Stimulated activated CD4-positive, alpha-beta T cell treated with anti-CD3 and anti-CD28 coated beads, Interleukin-4, amount 100 ng/mL, for 4 hours (primary cell): ENCODE measurements at regions not wholly inside any gene's neighbourhood (a gene's known extent, or its start where the extent isn't known, plus 50 kb on each side); places are given as distances from the start of the nearest gene placed in this dataset.

Source experiments
- DNase-seq, 2 experiments: peaks; one replicate each; pipeline ENCODE4 v3.0.0-alpha.2; 2020

DNA sequence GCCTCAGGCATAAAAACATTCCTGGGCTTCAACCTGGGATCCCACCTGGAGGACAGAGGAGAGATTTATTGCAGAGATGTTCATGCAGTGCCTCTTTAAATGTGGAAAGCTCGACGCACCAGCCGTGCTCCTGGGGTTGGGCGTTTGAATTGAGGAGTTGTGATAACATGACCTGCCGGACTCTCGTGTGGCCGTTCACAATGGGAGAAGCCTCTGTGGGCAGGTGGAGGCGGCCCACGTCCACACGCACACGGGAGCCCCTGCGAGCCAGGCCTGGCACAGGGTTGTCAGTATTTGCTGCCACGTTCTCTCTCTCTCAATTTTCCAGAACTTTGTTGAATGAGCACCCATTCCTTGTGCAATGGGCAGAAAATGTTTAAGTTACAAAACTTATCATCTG lies 58.3 kb upstream of the PPARA start:
- DNase-seq: no peak

DNA sequence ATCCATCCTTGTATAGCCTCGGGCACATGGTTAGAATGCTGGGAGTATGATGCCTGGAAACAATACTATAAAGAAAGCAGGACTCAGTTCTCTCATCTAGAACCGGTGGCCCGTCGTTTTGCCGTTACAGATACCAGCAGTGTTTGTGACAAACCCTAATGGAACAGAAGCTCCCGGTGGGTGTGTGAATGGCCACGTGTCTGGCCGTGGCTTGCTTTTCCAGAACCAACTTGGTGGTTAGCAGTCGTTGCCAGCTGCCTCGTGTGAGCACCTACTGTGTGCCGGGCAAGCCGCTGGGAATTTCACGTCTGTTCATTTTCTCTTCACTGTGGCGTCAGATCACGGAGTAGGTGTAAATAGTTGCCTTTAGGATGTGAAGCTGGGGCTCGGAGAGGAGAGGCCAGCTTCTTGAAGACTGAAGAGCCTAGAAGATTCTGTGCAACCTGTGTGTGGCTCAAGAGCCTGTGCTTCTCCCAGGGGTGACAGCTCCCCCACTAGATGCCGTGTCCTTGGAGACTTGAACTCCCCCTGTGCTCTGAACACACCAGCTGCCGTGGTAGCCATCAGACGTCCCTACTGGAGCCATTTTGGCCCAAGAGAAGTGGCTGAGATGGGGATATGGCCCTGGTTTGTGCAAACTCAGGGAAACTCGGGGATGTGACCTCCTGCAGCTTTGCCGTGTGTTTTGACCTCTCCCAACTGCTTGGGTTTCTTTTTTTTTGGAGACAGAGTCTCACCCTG lies 57.5 kb upstream of the PPARA start:
- no peak for DNase-seq

GRCh38 chr22:46093796-46094195 lies 56.5 kb upstream of the PPARA start:
- no peak for DNase-seq

DNA sequence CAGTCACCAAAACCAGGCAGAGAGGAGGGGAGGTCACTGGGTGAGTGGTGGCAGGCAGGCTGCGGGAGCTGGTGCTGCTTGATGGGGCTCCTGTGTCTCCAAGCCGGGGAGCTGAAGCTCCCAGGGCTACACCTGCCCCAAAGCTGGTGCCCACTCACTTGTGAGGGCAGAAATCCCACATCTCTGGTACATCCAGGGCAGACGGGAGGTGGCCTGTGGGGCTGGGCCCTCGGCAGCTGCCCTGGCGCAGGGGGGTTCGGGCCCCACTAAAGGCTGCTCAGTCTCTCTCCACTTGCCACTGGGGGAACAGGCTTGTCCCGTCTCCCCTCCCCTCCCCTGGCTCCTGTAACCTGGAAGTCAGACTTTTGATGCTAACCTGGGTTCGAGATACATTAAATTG lies 55.6 kb upstream of the PPARA start:
- DNase-seq: no peak

DNA sequence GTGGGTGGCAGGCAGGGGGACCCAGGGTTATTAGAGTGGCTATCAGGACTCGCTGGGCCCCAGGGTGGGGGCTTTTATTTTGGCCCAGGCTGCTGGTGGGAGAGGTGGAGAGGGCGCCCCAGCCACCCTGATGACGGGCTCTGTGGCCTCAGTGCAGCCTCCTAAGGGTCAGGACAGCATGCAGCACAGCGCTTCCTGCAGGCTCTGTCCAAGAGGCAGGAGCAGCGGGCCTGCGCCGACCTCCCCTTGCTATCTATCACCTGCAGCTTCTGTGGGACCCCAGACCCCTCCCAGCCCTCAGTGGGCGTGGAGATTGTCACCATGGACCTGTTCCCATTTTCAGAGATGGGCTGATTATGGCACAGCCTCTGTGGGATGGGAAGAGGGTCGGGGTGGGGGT lies 54.3 kb upstream of the PPARA start:
- DNase-seq: no peak

DNA sequence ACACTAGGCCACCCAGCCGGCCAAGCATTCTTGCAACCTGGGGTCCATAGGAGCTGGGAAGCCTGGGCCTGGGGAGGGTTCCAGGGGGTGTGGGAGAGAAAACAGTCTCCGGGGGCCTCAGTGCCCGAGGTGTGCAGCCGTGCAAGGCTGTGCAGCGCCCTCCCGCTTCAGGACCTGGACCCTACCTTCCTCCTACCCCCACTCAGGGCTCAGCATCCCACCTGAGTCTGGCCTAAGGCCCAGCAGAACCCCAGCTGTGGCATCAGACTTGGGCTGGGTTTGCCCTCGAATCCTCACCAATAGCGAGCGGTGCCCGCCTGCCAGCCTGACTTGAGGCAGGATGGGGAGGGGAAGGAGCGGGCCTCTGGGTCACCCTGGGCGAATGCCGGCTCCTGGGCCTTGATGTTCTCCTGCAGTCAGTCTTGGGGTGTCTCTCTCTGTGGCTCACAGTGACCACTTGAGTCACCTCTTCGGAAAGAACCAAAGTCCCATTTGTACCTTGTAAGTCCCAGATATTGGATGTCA lies 53.6 kb upstream of the PPARA start:
- DNase-seq: no peak

DNA sequence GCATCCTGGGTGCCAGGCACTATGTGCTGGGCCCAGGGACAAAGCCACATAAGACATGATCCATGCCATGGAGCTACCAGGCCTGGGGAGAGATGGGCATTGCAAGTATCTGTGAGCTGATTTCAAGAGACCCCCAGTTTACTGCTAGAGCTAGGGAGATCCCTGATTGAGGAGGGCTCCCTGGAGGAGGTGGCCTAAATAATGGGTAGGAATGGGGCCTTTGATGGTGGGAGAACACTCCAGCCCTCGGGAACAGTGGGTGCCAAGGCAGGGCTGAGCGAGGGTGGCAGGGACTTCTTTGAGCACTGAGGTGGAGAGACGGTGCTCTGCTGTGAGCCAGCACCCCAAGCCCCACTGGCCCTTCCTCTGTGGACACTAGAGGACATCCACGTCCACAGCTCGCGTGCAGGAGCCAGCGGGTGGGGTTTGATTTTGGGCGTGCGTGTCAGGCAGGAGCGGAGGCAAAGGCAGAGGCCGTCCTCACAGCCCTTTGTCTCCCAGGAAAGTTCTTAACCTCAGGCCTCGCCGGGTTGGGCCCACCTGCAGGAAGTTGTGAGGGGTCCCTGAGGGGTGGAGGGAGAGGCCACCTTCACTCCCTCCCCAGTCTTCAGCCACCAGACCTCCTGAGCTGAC lies 52.9 kb upstream of the PPARA start:
- DNase-seq: no peak

DNA sequence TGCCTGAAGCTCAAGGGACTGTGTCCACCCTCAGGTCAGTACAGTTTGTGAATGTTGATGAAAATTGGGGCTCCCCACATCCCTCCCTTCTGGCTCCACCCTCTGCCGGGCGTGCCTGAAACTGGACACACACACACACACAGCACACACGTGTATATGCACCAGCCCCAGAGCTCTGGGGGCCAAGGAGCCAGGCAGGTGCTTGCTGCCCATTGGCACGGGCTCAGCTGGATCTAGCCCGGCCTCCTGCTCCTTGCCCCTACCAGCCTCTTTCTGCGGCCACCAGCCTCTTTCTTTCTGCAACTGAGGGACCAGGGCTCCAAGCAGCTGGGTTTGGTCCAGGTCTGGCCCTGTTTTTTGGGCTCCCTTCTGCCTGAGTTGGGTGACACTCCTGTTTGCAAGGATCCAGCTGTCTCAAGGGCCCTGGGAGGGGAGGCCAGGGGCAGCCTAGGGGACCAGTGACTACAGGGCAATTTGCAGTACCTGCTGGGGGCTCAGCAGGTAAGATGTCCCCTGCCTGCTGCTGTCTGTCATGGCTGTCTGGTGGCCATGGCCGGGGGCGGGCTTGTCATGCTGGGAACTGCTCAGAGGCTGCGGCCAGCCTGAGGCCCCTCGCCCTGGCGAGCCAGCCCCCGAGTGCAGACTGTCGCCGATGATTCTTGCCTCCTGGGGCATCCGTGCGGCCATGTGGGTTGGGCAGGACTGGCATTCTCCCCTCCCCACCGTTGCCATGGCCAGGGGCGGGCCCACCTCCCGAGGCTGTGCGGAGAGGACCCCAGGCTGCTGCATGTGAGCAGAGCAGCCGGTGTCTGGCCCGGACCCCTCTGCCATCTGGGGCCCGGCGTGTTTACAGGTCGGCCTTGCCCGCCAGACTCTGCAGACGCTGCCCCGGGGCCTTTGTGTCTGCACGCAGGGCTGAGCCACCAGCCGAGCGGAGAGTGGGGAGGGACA lies 51.5 kb upstream of the PPARA start:
- no peak for DNase-seq

DNA sequence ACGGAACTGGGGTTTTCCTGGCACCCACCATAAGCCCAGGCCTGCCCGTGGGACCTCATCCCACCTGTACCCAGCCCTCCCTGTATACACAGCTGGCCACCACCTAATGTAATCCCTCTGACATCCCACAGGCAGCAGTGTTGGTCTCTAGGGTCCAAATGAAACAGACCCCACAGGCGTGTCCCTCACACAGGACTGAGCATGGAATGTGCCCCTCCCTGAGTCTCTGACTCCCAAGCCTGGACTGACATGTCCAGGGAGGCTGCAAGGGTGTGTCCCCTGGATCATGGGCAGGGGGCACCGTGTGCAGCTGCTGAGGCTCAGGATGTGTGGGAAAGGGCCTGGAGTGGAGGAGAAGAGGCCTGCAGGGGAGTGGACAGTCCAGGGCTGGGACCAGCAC lies 50.6 kb upstream of the PPARA start:
- no peak for DNase-seq

DNA sequence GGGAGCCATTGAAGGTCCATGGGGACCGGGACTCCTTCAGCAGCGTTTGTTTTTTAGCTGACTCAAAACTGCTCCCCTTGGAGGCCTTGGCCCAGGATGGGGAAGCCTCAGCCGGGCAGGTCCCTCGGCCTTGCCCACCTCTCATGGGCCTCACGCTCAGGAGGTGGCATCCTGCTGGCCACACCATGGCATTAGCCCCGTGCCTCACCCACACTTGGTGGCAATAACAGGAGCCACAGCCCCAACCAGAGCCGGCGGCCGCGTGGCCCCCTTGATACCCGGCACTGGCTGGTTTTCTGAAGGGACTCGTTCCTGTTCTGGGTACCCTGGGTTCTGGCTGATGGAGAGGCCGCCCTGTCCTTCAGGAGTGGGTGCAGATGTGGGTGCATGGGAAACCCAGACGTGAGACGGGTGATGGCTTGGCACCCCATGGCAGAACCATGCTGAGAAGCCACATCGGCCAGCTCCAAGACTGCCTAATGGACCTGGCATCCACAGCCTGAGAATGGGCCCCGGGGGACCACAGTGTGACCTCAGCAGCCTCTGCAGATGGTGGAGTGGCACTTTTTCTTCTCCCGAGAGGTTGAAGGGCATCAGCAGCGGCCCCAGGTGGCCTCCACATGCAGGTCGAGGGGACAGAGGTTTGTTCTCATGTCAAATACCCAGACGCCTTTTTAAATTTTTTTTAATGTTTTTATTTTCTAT lies 49.8 kb upstream of the PPARA start:
- no peak for DNase-seq
